Mucosa of descending colon (tissue), 3 donors: ENCODE measurements at regions not wholly inside any gene's neighbourhood (a gene's known extent, or its start where the extent isn't known, plus 50 kb on each side); places are given as distances from the start of the nearest gene placed in this dataset.
"Not testable (repeated sequence)": the region's sequence is repeated elsewhere in the genome, so short reads cannot be mapped to it uniquely, and the experiment has no call there.

Source experiments
- ATAC-seq: fragments of 200-7000 bp; cut with Tn5 transposase; one replicate; pipeline ENCODE4 v1.9.1; 2020; ENCODE audit warnings: mild to moderate bottlenecking, moderate library complexity
- DNase-seq, 3 donors: peaks; one replicate each; pipeline ENCODE4 v3.0.0-alpha.2; 2020
- H3K36me3 ChIP-seq: fragments of 200-600 bp; one replicate; pipeline ENCODE4 v1.8.0; 2021; ENCODE audit warnings: low read depth, mild to moderate bottlenecking
- H3K4me1 ChIP-seq: fragments of 200-600 bp; one replicate; pipeline ENCODE4 v1.8.0; 2021; ENCODE audit warnings: low read depth, mild to moderate bottlenecking
- H3K4me3 ChIP-seq: fragments of 200-600 bp; one replicate; pipeline ENCODE4 v1.8.0; 2021; ENCODE audit warnings: mild to moderate bottlenecking
- H3K9me3 ChIP-seq: fragments of 200-600 bp; one replicate; pipeline ENCODE4 v1.8.0; 2021; ENCODE audit warnings: mild to moderate bottlenecking
- CTCF ChIP-seq: fragments of 200-600 bp; IDR thresholded peaks from one replicate; pipeline ENCODE4 v1.8.0; 2022; ENCODE audit warnings: antibody characterized with exemption, mild to moderate bottlenecking
- intact Hi-C, 2 donors: fragments of 100-400 bp; cut with DNase I in 1 of 2; cut with micrococcal nuclease in 1 of 2; formaldehyde crosslinking; loops; one replicate each; pipeline versions ENCODE4 v1.11.0 to v1.11.1; 2022; cut with DNase I, micrococcal nuclease
- donor health status: DM: no; HTN: no; CAD: no; lungs with moderate emphysema.
- donor health status: DM: no; HTN: no; CAD: no.
- donor health status: DM: no; HTN: yes; CAD: no.

GRCh38 chr15:92779874-92780273 lies 120.2 kb upstream of the CHD2 start:
- no peaks in the 10 kb centered on the region for H3K4me1 ChIP-seq
- H3K36me3 ChIP-seq, result no peaks in the 10 kb centered on the region
- H3K4me3 ChIP-seq, result no peak overlapping the region
- ATAC-seq, result no peak
- no peak for TF ChIP-seq CTCF
- peaks cover 18% of the 10 kb centered on the region for H3K9me3 ChIP-seq
- DNase-seq, result no peak
- intact Hi-C loops, result no loop called here

- Histone ChIP-seq H3K4me3 (no peak overlapping the region), H3K4me1 (no peaks in the 10 kb centered on the region), H3K9me3 (peaks cover 18% of the 10 kb centered on the region), H3K36me3 (no peaks in the 10 kb centered on the region)
- no peak for TF ChIP-seq CTCF
- DNase-seq (no peak), ATAC-seq (no peak)
- intact Hi-C loops, result no loop called here
Measured at GRCh38 chr15:92780843-92781242, 119.3 kb upstream of the CHD2 start.

- no peak for DNase-seq
- no peak for ATAC-seq
- Histone ChIP-seq H3K9me3 (peaks cover 18% of the 10 kb centered on the region), H3K36me3 (no peaks in the 10 kb centered on the region), H3K4me1 (no peaks in the 10 kb centered on the region), H3K4me3 (no peak overlapping the region)
- TF ChIP-seq CTCF, result no peak
- intact Hi-C loops, result no loop called here
Measured at GRCh38 chr15:92781925-92782453, 118.1 kb upstream of the CHD2 start.

- ATAC-seq (no peak), DNase-seq (no peak)
- Histone ChIP-seq H3K9me3 (no peaks in the 10 kb centered on the region), H3K36me3 (no peaks in the 10 kb centered on the region), H3K4me1 (no peaks in the 10 kb centered on the region), H3K4me3 (no peak overlapping the region)
- TF ChIP-seq CTCF, result no peak
- intact Hi-C loops, result no loop called here
Measured at GRCh38 chr15:92787116-92787515, 113.0 kb upstream of the CHD2 start.

GRCh38 chr15:92788196-92788595 lies 111.9 kb upstream of the CHD2 start:
- TF ChIP-seq CTCF, result no peak
- Histone ChIP-seq H3K36me3 (no peaks in the 10 kb centered on the region), H3K4me3 (no peak overlapping the region), H3K9me3 (no peaks in the 10 kb centered on the region), H3K4me1 (no peaks in the 10 kb centered on the region)
- no peak for DNase-seq
- no peak for ATAC-seq
- intact Hi-C loops, result no loop called here

GRCh38 chr15:92788793-92789192 lies 111.3 kb upstream of the CHD2 start:
- H3K36me3 ChIP-seq, H3K4me3 ChIP-seq, H3K9me3 ChIP-seq, H3K4me1 ChIP-seq, intact Hi-C loops, DNase-seq, ATAC-seq: not testable (repeated sequence)
